ENCODE measurements at regions not wholly inside any gene's neighbourhood (a gene's known extent, or its start where the extent isn't known, plus 50 kb on each side); places are given as distances from the start of the nearest gene placed in this dataset.

GRCh38 chr1:184889902-184890301 is 84.4 kb downstream of the NIBAN1 start:
- TF ChIP-seq POLR2A (IDR thresholded peaks at IDR 0.05): no peak
- TF ChIP-seq, protein P1, sequence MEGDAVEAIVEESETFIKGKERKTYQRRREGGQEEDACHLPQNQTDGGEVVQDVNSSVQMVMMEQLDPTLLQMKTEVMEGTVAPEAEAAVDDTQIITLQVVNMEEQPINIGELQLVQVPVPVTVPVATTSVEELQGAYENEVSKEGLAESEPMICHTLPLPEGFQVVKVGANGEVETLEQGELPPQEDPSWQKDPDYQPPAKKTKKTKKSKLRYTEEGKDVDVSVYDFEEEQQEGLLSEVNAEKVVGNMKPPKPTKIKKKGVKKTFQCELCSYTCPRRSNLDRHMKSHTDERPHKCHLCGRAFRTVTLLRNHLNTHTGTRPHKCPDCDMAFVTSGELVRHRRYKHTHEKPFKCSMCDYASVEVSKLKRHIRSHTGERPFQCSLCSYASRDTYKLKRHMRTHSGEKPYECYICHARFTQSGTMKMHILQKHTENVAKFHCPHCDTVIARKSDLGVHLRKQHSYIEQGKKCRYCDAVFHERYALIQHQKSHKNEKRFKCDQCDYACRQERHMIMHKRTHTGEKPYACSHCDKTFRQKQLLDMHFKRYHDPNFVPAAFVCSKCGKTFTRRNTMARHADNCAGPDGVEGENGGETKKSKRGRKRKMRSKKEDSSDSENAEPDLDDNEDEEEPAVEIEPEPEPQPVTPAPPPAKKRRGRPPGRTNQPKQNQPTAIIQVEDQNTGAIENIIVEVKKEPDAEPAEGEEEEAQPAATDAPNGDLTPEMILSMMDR (IDR thresholded peaks at IDR 0.05): no peak
